ENCODE measurements at regions not wholly inside any gene's neighbourhood (a gene's known extent, or its start where the extent isn't known, plus 50 kb on each side); places are given as distances from the start of the nearest gene placed in this dataset.
"Not testable (repeated sequence)": the region's sequence is repeated elsewhere in the genome, so short reads cannot be mapped to it uniquely, and the experiment has no call there.

DNA sequence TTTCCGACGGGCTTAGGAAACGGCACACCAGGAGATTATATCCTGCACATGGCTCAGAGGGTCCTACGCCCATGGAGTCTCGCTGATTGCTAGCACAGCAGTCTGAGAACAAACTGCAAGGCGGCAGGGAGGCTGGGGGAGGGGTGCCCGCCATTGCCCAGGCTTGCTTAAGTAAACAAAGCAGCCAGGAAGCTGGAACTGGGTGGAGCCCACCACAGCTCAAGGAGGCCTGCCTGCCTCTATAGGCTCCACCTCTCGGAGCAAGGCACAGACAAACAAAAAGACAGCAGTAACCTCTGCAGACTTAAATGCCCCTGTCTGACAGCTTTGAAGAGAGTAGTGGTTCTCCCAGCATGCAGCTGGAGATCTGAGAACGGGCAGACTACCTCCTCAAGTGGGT, 722.6 kb downstream of the BRINP3 start:
- H3K4me3 Mint-ChIP-seq; H3K27ac Mint-ChIP-seq; H3K4me1 Mint-ChIP-seq (ENCODE audit: low read depth); H3K36me3 Mint-ChIP-seq (ENCODE audit: low read depth); H3K27me3 Mint-ChIP-seq (ENCODE audit: low read depth); H3K9me3 Mint-ChIP-seq: not testable (repeated sequence)

DNA sequence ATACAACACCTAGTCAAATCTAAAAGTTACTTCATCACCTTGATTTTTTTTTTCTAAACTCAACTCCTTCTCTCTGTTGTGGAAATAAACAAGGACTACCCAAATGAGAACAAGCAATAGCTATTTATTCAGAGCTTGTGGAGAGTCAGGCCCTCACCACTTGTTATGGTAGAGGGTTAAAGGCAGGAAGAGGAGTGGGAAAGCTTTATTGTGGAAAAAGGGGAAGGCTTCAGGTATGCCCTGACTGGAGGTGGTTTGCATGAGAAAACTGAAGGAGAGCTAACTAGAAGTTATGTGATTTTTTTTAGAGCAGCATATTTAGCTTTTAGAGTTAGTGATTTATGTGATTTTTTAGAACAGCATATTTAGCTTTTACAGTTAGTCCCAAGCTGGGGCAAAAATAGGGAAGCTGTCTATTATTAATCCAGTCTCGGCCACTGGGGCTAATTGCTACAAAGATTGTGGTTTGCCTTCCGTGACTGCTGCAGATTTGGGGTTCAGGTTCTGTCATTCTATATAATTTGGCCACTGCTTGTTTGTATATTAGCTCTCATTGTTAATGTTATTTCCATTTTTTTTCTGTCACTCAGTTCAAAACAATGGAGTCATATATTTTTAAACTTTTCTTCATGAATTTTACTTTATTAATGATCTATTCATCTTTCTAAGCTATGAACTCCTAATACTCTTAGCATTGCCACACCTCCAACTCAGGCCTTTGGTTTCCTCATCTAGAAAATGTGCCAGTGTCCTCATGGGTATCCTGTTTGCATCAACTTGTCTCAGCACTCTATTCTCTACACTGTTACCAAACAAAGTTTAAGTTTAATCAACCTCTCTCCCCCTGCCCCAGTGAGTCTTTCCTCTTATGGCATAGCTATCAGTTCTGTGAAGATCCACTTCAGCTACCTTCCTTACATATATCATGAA, 713.0 kb downstream of the BRINP3 start:
- Mint-ChIP-seq H3K4me1 (ENCODE audit: low read depth) (no peaks in the 10 kb centered on the region), H3K4me3 (no peak overlapping the region), H3K36me3 (ENCODE audit: low read depth) (no peaks in the 10 kb centered on the region), H3K9me3 (peaks cover 8% of the 10 kb centered on the region), H3K27ac (no peak overlapping the region), H3K27me3 (ENCODE audit: low read depth) (no peaks in the 10 kb centered on the region)

DNA sequence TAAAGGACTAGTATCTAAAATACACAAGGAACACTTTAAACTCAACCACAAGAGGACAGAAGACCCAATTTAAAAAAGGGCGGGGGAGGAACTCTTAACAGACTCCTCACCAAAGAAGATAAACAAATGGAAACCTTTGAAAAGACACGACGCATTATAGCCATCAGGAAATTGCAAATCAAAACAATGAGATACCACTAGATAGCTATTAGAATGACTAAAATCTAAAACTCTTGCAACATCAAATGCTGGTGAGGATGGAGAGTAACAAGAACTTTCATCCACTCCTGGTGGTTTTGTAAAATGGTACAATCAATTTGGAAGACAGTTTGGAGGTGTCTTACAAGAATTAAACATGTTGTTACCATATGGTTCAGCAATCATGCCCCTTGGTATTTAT, 708.2 kb downstream of the BRINP3 start:
- peaks cover 9% of the 10 kb centered on the region for H3K9me3 Mint-ChIP-seq
- no peak overlapping the region for H3K27ac Mint-ChIP-seq
- H3K36me3 Mint-ChIP-seq (ENCODE audit: low read depth), result no peaks in the 10 kb centered on the region
- H3K4me3 Mint-ChIP-seq, result no peak overlapping the region
- H3K27me3 Mint-ChIP-seq (ENCODE audit: low read depth), result no peaks in the 10 kb centered on the region
- no peaks in the 10 kb centered on the region for H3K4me1 Mint-ChIP-seq (ENCODE audit: low read depth)

DNA sequence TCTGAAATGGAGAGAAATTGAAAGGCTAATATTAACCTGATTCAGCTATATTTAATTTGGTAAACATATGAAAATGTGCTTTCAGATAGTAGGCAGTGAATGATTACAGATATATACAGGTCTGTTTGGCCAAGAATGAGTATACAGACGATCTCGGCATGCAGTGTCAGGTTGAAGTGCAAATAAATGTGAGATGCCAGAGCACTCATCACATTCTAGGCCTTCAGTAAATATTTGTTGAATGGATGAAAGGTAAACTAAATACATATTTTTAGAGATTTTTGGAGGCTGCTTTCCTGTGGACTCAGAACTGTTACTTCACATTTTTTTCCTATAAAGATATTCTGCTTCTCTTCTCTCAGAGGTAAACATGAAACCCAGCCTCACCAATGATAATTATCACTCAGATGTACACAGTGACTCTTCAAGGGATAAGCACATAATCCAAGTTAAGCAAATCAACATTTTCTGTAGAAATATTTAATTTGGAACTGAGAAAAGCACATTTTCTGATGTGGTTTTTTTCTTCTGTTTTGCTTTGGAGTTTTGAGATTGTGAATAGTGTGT, 702.9 kb downstream of the BRINP3 start:
- Mint-ChIP-seq H3K27me3 (ENCODE audit: low read depth) (no peaks in the 10 kb centered on the region), H3K4me1 (ENCODE audit: low read depth) (no peaks in the 10 kb centered on the region), H3K9me3 (peaks cover 6% of the 10 kb centered on the region), H3K36me3 (ENCODE audit: low read depth) (no peaks in the 10 kb centered on the region), H3K27ac (no peak overlapping the region), H3K4me3 (no peak overlapping the region)

DNA sequence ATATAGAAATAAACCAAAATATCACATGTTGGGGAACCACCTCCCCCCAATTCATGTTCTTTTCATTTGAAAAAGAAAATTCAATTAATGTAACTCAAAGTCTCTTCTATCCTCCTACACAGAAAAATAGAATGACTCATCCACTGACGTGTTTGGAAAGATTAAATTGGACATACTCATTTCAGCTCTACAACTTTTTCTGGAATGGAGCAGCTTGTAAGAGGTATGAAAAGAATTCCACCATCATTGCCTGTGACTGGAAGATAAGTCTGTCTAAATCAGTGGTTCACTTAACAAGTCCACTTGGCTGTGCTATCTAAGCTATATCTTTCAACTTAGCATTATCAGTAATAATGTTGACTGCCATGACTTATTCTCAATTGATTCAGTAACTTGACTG, 702.3 kb downstream of the BRINP3 start:
- Mint-ChIP-seq H3K4me3 (no peak overlapping the region), H3K4me1 (ENCODE audit: low read depth) (no peaks in the 10 kb centered on the region), H3K27me3 (ENCODE audit: low read depth) (no peaks in the 10 kb centered on the region), H3K9me3 (peaks cover 3% of the 10 kb centered on the region), H3K36me3 (ENCODE audit: low read depth) (no peaks in the 10 kb centered on the region), H3K27ac (no peak overlapping the region)

DNA sequence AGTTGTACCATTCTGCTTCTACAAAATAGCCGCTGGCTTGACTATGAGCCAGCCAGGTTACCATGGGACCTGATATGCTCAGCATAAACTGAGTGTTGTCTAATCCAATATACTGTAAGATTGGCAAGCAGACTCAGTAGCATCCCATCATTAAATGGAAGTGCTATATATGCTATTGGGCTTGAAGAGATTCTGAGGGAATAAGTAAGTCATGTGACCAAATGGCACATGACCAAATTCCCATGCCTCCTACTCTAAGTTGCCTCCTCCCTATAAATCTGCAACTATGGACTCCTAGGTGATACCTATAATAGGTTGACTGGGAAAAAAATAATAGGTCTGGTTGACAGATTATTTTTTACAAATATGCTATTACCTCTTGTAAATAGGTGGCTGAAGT, 698.6 kb downstream of the BRINP3 start:
- Mint-ChIP-seq H3K4me3 (no peak overlapping the region), H3K9me3 (peaks cover 3% of the 10 kb centered on the region), H3K4me1 (ENCODE audit: low read depth) (no peaks in the 10 kb centered on the region), H3K27me3 (ENCODE audit: low read depth) (no peaks in the 10 kb centered on the region), H3K27ac (no peak overlapping the region), H3K36me3 (ENCODE audit: low read depth) (no peaks in the 10 kb centered on the region)

DNA sequence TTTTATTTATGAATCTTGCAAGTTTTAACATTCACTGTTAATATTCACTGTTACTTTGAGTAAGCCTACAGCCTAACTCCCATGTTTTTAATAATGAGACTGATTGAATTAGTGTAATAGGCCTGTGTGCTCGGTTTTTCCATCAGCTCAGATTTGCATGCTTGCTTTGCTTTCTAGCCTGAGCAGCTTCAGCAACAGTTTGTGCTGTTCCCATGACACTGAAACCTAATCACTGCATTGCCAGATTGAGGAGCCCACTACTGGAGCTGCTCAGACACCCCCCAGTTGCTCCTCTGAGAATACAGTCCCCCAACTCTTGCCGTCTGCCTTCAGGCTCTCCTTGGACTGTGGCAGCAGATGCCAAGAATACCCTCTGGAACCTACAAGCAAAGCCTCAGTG, 695.4 kb downstream of the BRINP3 start:
- H3K4me3 Mint-ChIP-seq, result no peak overlapping the region
- no peaks in the 10 kb centered on the region for H3K4me1 Mint-ChIP-seq (ENCODE audit: low read depth)
- H3K27ac Mint-ChIP-seq, result no peak overlapping the region
- no peaks in the 10 kb centered on the region for H3K36me3 Mint-ChIP-seq (ENCODE audit: low read depth)
- no peaks in the 10 kb centered on the region for H3K27me3 Mint-ChIP-seq (ENCODE audit: low read depth)
- H3K9me3 Mint-ChIP-seq, result no peaks in the 10 kb centered on the region

DNA sequence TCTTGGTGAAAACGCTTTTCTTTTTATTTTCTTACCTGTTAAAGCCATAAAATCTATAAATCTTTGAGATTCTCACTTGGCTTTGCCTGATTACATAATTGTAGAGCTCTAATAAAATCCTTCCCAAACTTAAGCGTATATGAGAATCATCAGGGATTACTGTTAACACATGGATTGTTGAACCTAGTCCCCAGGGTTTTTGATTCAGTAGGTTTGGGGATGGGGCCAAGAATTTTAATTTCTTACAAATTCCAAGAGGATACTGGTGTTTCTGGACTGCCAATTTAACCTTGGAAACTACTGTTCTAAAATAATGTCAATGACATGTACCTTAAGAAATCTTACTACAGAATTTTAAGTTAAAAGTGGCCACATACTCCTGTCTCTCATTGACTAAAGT, 694.2 kb downstream of the BRINP3 start:
- H3K36me3 Mint-ChIP-seq (ENCODE audit: low read depth), result no peaks in the 10 kb centered on the region
- no peaks in the 10 kb centered on the region for H3K27me3 Mint-ChIP-seq (ENCODE audit: low read depth)
- H3K4me3 Mint-ChIP-seq, result no peak overlapping the region
- H3K9me3 Mint-ChIP-seq, result peaks cover 3% of the 10 kb centered on the region
- no peaks in the 10 kb centered on the region for H3K4me1 Mint-ChIP-seq (ENCODE audit: low read depth)
- no peak overlapping the region for H3K27ac Mint-ChIP-seq

DNA sequence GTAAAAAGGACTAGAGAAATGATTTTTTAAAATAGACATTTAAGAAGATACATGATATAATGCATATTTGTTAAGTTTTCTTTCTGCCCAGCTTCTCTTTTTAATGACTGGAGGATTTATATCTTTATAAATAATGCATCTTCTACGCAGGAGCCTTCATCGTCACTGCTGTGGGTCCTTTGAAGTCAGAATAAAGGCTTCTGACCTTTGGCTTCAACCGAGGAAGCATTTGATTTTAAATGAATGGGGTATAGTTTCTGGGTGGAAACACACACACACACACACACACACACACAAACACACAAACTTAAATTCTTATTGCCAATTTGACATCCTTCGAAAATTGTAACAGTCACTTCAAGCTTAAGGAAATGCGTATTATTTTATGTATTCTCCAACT, 690.9 kb downstream of the BRINP3 start:
- H3K36me3 Mint-ChIP-seq (ENCODE audit: low read depth), result no peaks in the 10 kb centered on the region
- no peak overlapping the region for H3K27ac Mint-ChIP-seq
- H3K9me3 Mint-ChIP-seq, result peaks cover 16% of the 10 kb centered on the region
- H3K27me3 Mint-ChIP-seq (ENCODE audit: low read depth), result no peaks in the 10 kb centered on the region
- H3K4me1 Mint-ChIP-seq (ENCODE audit: low read depth), result no peaks in the 10 kb centered on the region
- H3K4me3 Mint-ChIP-seq, result no peak overlapping the region

DNA sequence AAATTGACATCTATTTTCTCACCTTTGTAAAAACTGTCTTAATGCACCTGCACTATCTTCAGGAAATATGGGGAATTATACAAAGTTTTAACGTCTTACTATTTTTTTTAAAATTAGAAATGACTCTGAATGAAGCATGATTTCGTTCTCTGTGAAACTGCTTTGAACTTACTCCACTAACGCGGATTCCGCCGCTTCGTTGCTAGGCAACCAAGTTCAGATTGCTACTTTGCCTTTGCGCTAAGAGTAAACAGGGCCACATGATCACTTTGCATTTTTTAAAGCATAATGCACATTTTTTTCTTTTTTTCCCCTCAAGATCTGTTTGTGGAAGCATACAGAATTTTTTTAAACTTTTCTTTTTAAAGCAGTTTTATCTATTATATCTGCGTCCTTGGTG, 690.5 kb downstream of the BRINP3 start:
- Mint-ChIP-seq H3K4me1 (ENCODE audit: low read depth) (no peaks in the 10 kb centered on the region), H3K4me3 (no peak overlapping the region), H3K27me3 (ENCODE audit: low read depth) (no peaks in the 10 kb centered on the region), H3K27ac (no peak overlapping the region), H3K9me3 (peaks cover 16% of the 10 kb centered on the region), H3K36me3 (ENCODE audit: low read depth) (no peaks in the 10 kb centered on the region)

DNA sequence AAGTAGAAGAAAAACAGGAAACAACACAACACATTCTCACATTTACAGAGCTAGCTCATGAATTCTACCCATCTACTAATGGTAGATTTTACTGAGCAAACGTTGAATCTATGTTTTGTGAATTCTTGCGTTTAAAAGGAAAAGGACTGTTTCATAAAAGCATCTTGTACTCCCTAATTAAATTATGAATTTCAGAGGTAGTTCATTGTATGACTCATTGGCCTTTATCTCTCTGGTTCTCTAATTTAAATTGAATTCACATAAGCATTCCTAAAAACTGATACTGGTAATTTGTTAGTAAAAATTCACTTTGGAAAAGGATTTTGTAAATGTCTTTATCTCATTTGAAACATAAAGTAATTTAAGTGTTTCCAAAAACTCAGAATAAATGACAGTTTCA, 687.3 kb downstream of the BRINP3 start:
- Mint-ChIP-seq H3K27me3 (ENCODE audit: low read depth) (no peaks in the 10 kb centered on the region), H3K36me3 (ENCODE audit: low read depth) (no peaks in the 10 kb centered on the region), H3K9me3 (peaks cover 16% of the 10 kb centered on the region), H3K4me1 (ENCODE audit: low read depth) (no peaks in the 10 kb centered on the region), H3K27ac (no peak overlapping the region), H3K4me3 (no peak overlapping the region)

DNA sequence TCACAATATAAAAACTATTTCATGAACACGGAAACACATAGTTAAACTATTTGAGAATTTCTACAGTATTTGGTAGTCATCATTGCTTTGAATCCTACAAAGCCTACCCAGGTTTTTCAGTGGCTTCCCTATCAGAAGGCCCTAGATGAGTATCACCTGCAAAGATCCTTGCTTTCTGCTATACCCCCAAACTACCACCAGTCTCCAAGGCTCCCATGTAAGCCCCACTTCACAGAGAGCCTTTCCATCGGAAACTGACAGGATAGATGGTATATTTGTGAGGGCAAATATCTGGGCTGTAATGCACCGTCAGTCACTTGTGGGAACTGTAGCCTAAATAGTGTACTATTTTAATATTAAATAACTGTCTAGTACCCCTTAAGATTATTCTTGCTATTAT, 674.3 kb downstream of the BRINP3 start:
- H3K4me3 Mint-ChIP-seq, result no peak overlapping the region
- peaks cover 4% of the 10 kb centered on the region for H3K9me3 Mint-ChIP-seq
- no peaks in the 10 kb centered on the region for H3K27me3 Mint-ChIP-seq (ENCODE audit: low read depth)
- H3K36me3 Mint-ChIP-seq (ENCODE audit: low read depth), result no peaks in the 10 kb centered on the region
- H3K27ac Mint-ChIP-seq, result no peak overlapping the region
- H3K4me1 Mint-ChIP-seq (ENCODE audit: low read depth), result no peaks in the 10 kb centered on the region

DNA sequence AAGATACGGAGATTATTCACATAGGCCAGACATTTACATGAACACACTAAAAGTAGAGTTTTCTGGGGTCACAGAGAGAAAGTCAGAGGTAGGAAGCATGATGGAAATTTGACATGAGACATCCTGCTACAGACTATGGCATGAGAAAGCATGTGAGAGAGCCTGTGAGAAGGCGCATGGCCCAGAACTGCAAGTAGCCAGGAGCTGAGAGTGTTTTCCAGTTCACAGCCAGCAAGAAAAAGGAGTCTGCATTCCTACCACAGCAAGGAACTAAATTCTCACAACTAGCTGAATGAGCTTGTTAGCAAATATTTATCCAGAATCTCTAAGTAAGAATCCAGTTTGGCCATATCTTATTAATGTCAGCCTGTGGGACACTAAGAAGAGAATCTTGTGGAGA, 673.3 kb downstream of the BRINP3 start:
- Mint-ChIP-seq H3K9me3 (peaks cover 4% of the 10 kb centered on the region), H3K36me3 (ENCODE audit: low read depth) (no peaks in the 10 kb centered on the region), H3K27me3 (ENCODE audit: low read depth) (no peaks in the 10 kb centered on the region), H3K27ac (no peak overlapping the region), H3K4me3 (no peak overlapping the region), H3K4me1 (ENCODE audit: low read depth) (no peaks in the 10 kb centered on the region)

DNA sequence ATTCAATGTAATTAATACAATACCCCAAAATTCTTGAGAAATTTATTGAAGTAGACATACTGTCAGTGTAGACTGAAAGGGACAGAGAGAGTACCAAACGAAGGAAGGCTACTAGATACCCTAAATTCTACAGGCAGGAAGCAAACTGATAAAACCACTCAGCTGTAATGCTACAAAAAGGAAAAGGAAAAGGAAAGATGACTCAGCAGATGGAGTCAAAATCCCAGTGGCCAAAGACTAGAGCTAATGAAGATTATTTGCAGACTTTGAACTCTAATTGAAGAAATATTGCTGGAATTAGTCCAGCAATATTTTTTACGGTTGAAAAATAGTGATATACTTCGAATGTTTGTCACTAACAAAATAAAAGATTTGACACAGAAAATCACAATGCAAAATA, 671.9 kb downstream of the BRINP3 start:
- Mint-ChIP-seq H3K27ac (no peak overlapping the region), H3K9me3 (no peaks in the 10 kb centered on the region), H3K36me3 (ENCODE audit: low read depth) (no peaks in the 10 kb centered on the region), H3K4me1 (ENCODE audit: low read depth) (no peaks in the 10 kb centered on the region), H3K27me3 (ENCODE audit: low read depth) (no peaks in the 10 kb centered on the region), H3K4me3 (no peak overlapping the region)

DNA sequence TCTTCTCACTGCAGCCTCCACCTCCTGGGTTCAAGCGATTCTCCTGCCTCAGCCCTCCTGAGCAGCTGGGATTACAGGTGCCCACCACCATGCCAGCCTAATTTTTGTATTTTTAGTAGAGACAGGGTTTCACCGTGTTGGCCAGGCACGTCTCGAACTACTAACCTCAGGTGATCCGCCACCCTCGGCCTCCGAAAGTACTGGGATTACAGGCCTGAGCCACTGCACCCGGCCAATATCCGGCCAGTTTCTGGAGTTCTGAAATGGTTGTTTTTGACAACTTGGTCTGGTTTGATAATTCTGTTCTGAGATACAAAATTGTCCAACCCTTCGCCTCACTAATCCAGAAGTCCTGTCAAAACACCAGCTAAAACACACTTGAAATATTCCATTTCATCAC, 667.0 kb downstream of the BRINP3 start:
- not testable (repeated sequence) for H3K4me1 Mint-ChIP-seq (ENCODE audit: low read depth); H3K9me3 Mint-ChIP-seq; H3K27ac Mint-ChIP-seq; H3K27me3 Mint-ChIP-seq (ENCODE audit: low read depth); H3K36me3 Mint-ChIP-seq (ENCODE audit: low read depth); H3K4me3 Mint-ChIP-seq

Data from T-helper 1 cell treated with Interleukin-12 subunit alpha and Interleukin-12 subunit beta and Interleukin-4 antibody, amounts not matched to agents 30 μg/mL and 1 μg/mL, for 36 hours (primary cell).